ENCODE measurements at regions not wholly inside any gene's neighbourhood (a gene's known extent, or its start where the extent isn't known, plus 50 kb on each side); places are given as distances from the start of the nearest gene placed in this dataset.

GRCh38 chr13:31955101-31955500, 76.5 kb upstream of the FRY start:
- in situ Hi-C loops (cut with HindIII; ENCODE audit: low sequenced_read_pairs) = no loop called here

- in situ Hi-C loops (cut with HindIII; ENCODE audit: low sequenced_read_pairs) = no loop called here
Measured at GRCh38 chr13:31955741-31956140, 75.8 kb upstream of the FRY start.

- in situ Hi-C loops (cut with HindIII; ENCODE audit: low sequenced_read_pairs) = no loop called here
Measured at GRCh38 chr13:31956980-31957644, 74.5 kb upstream of the FRY start.

GRCh38 chr13:31957772-31958171, 73.8 kb upstream of the FRY start:
- in situ Hi-C loops (cut with HindIII; ENCODE audit: low sequenced_read_pairs) = no loop called here

GRCh38 chr13:31962731-31963370, 68.7 kb upstream of the FRY start:
- in situ Hi-C loops (cut with HindIII; ENCODE audit: low sequenced_read_pairs) = no loop called here

- in situ Hi-C loops (cut with HindIII; ENCODE audit: low sequenced_read_pairs) = no loop called here
Measured at GRCh38 chr13:31963631-31964030, 67.9 kb upstream of the FRY start.

GRCh38 chr13:31964168-31964567, 67.4 kb upstream of the FRY start:
- in situ Hi-C loops (cut with HindIII; ENCODE audit: low sequenced_read_pairs) = no loop called here

GRCh38 chr13:31965361-31966066, 66.1 kb upstream of the FRY start:
- in situ Hi-C loops (cut with HindIII; ENCODE audit: low sequenced_read_pairs) = no loop called here

- in situ Hi-C loops (cut with HindIII; ENCODE audit: low sequenced_read_pairs) = no loop called here
Measured at GRCh38 chr13:31967155-31967554, 64.4 kb upstream of the FRY start.

GRCh38 chr13:31968473-31968872, 63.1 kb upstream of the FRY start:
- in situ Hi-C loops (cut with HindIII; ENCODE audit: low sequenced_read_pairs) = no loop called here

GRCh38 chr13:31970231-31970930, 61.2 kb upstream of the FRY start:
- in situ Hi-C loops (cut with HindIII; ENCODE audit: low sequenced_read_pairs) = no loop called here

GRCh38 chr13:31972453-31972852, 59.1 kb upstream of the FRY start:
- in situ Hi-C loops (cut with HindIII; ENCODE audit: low sequenced_read_pairs) = no loop called here

GRCh38 chr13:31978021-31978420, 53.6 kb upstream of the FRY start:
- in situ Hi-C loops (cut with HindIII; ENCODE audit: low sequenced_read_pairs) = no loop called here

- in situ Hi-C loops (cut with HindIII; ENCODE audit: low sequenced_read_pairs) = no loop called here
Measured at GRCh38 chr13:31980830-31981229, 50.7 kb upstream of the FRY start.
